ENCODE measurements at regions not wholly inside any gene's neighbourhood (a gene's known extent, or its start where the extent isn't known, plus 50 kb on each side); places are given as distances from the start of the nearest gene placed in this dataset.

DNA sequence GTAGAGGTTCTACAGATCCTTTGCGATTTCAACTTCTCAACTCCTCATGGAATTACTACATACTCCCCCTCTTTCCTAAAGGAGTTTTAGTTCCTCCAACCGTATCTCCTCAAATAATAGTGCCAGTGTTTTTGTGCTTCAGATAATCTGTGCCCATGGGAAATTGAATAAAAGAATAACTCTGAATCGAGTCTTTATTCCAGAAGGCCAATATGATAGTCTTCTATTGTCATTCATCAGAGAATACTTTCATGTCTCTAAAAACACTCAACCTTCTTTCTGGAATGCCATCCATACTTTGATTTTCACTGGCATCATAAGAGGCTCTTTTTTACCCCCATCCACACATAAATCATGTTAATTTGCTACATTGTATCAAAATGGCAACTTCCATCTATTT is 911.3 kb upstream of the USP15 start:
- Mint-ChIP-seq H3K27me3 (ENCODE audit: low read depth) (no peaks in the 10 kb centered on the region), H3K27ac (no peak overlapping the region), H3K36me3 (no peaks in the 10 kb centered on the region), H3K4me1 (no peaks in the 10 kb centered on the region), H3K4me3 (no peak overlapping the region), H3K9me3 (no peaks in the 10 kb centered on the region)
- DNase-seq (ENCODE audit: low spot score) (no peak), ATAC-seq (no peak)
- ChIA-PET CTCF (no interaction called here), POLR2A (no interaction called here)
- TF ChIP-seq IRF1 (CRISPR knock-in tag; IDR thresholded peaks at IDR 0.05) (no peak), CBFB (CRISPR knock-in tag; IDR thresholded peaks at IDR 0.05; ENCODE audit: low read depth) (no peak), MYBL2 (CRISPR knock-in tag; IDR thresholded peaks at IDR 0.05) (no peak), ZNF396 (CRISPR knock-in tag; IDR thresholded peaks at IDR 0.05; ENCODE audit: borderline replicate concordance) (no peak), JUN (CRISPR knock-in tag; IDR thresholded peaks at IDR 0.05) (no peak), ZNF138 (CRISPR knock-in tag; conservative IDR thresholded peaks at IDR 0.05) (no peak), ELF4 (CRISPR knock-in tag; IDR thresholded peaks at IDR 0.05; ENCODE audit: low read depth) (no peak), GABPB1 (CRISPR knock-in tag; IDR thresholded peaks at IDR 0.05) (no peak)
- TF ChIP-seq, protein P1, sequence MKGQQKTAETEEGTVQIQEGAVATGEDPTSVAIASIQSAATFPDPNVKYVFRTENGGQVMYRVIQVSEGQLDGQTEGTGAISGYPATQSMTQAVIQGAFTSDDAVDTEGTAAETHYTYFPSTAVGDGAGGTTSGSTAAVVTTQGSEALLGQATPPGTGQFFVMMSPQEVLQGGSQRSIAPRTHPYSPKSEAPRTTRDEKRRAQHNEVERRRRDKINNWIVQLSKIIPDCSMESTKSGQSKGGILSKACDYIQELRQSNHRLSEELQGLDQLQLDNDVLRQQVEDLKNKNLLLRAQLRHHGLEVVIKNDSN (CRISPR knock-in tag; IDR thresholded peaks at IDR 0.05): no peak

DNA sequence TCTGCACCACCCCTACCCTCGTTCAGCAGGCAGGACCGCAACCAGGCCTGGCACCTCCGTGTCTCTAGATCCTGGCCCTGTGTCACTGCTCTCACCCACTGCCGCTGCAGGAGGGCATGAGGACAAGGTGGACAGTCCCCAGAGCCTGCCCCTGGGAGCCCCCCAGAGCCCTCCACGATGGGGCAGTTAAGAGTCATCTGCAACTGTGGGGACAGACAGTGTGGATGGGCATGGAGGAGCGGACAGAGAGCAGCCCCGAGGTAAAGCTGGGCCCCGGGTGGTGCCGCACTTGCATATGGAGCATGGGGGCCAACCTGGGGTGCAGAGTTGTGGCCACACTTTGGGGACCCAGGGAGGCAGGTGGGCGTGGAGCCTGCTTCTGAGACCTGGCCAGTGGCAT is 905.1 kb upstream of the USP15 start:
- ATAC-seq (no peak), DNase-seq (ENCODE audit: low spot score) (no peak)
- peaks cover 8% of the 10 kb centered on the region for H3K9me3 Mint-ChIP-seq
- H3K4me3 Mint-ChIP-seq: no peak overlapping the region
- POLR2A ChIA-PET: interaction anchor here (0.6 kb wide), 1 partner anchor 165 kb away, joined by 15 read pairs; no protein-coding TSS in a partner anchor
- TF ChIP-seq, protein P1 (CRISPR knock-in tag; IDR thresholded peaks at IDR 0.05): no peak
- no peak for TF ChIP-seq GTF2I (CRISPR knock-in tag; conservative IDR thresholded peaks at IDR 0.05)
- TF ChIP-seq, protein P2, sequence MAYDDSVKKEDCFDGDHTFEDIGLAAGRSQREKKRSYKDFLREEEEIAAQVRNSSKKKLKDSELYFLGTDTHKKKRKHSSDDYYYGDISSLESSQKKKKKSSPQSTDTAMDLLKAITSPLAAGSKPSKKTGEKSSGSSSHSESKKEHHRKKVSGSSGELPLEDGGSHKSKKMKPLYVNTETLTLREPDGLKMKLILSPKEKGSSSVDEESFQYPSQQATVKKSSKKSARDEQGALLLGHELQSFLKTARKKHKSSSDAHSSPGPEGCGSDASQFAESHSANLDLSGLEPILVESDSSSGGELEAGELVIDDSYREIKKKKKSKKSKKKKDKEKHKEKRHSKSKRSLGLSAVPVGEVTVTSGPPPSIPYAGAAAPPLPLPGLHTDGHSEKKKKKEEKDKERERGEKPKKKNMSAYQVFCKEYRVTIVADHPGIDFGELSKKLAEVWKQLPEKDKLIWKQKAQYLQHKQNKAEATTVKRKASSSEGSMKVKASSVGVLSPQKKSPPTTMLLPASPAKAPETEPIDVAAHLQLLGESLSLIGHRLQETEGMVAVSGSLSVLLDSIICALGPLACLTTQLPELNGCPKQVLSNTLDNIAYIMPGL (CRISPR knock-in tag; IDR thresholded peaks at IDR 0.05): no peak
- no peak for TF ChIP-seq ZNF219 (CRISPR knock-in tag; IDR thresholded peaks at IDR 0.05; ENCODE audit: borderline replicate concordance)
- TF ChIP-seq USF2 (CRISPR knock-in tag; IDR thresholded peaks at IDR 0.05): no peak
- TF ChIP-seq ZNF317 (CRISPR knock-in tag; IDR thresholded peaks at IDR 0.05; ENCODE audit: borderline replicate concordance, low read depth): no peak
- TF ChIP-seq, protein P3, sequence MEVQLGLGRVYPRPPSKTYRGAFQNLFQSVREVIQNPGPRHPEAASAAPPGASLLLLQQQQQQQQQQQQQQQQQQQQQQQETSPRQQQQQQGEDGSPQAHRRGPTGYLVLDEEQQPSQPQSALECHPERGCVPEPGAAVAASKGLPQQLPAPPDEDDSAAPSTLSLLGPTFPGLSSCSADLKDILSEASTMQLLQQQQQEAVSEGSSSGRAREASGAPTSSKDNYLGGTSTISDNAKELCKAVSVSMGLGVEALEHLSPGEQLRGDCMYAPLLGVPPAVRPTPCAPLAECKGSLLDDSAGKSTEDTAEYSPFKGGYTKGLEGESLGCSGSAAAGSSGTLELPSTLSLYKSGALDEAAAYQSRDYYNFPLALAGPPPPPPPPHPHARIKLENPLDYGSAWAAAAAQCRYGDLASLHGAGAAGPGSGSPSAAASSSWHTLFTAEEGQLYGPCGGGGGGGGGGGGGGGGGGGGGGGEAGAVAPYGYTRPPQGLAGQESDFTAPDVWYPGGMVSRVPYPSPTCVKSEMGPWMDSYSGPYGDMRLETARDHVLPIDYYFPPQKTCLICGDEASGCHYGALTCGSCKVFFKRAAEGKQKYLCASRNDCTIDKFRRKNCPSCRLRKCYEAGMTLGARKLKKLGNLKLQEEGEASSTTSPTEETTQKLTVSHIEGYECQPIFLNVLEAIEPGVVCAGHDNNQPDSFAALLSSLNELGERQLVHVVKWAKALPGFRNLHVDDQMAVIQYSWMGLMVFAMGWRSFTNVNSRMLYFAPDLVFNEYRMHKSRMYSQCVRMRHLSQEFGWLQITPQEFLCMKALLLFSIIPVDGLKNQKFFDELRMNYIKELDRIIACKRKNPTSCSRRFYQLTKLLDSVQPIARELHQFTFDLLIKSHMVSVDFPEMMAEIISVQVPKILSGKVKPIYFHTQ (CRISPR knock-in tag; IDR thresholded peaks at IDR 0.05): no peak
- no peak for TF ChIP-seq ZNF232 (CRISPR knock-in tag; IDR thresholded peaks at IDR 0.05)
- TF ChIP-seq ZSCAN18 (CRISPR knock-in tag; IDR thresholded peaks at IDR 0.05): no peak
- TF ChIP-seq, protein P4, sequence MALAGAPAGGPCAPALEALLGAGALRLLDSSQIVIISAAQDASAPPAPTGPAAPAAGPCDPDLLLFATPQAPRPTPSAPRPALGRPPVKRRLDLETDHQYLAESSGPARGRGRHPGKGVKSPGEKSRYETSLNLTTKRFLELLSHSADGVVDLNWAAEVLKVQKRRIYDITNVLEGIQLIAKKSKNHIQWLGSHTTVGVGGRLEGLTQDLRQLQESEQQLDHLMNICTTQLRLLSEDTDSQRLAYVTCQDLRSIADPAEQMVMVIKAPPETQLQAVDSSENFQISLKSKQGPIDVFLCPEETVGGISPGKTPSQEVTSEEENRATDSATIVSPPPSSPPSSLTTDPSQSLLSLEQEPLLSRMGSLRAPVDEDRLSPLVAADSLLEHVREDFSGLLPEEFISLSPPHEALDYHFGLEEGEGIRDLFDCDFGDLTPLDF (CRISPR knock-in tag; IDR thresholded peaks at IDR 0.05): no peak
- TF ChIP-seq ETV6 (CRISPR knock-in tag; IDR thresholded peaks at IDR 0.05): no peak
- CTCF ChIA-PET: no interaction called here
- H3K27ac Mint-ChIP-seq: no peak overlapping the region
- no peaks in the 10 kb centered on the region for H3K27me3 Mint-ChIP-seq (ENCODE audit: low read depth)
- H3K4me1 Mint-ChIP-seq: no peaks in the 10 kb centered on the region
- H3K36me3 Mint-ChIP-seq: no peaks in the 10 kb centered on the region
